Inferior parietal cortex (tissue), 1 donor: ENCODE measurements at regions not wholly inside any gene's neighbourhood (a gene's known extent, or its start where the extent isn't known, plus 50 kb on each side); places are given as distances from the start of the nearest gene placed in this dataset.

ENCODE experiments used
- DNase-seq: peaks from one replicate; pipeline ENCODE4 v3.0.0-alpha.2; 2016; ENCODE audit errors: extremely low spot score

DNA sequence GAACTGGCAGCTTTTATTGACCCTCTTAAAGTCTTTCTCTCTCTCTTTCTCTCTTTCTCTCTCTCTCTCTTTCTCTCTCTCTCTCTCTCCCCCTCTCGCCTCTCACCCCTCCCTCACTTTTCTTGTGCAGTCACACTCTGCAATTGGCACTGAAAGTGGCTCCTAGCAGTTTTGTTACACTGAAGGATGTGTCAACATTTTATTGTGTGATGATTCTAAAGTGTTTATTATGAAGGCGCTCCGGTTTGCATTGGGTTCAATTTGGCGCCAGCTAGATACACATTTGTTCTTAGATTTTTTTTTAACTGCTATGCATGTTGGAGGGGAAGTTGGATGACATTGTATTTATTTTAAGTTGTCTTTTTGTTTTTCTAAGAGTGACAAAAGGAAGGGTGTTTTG lies 64.0 kb upstream of the CHRM3 start:
- no peak for DNase-seq

GRCh38 chr1:239321877-239322276 lies 64.5 kb upstream of the CHRM3 start:
- no peak for DNase-seq

- no peak for DNase-seq
Measured at GRCh38 chr1:239317948-239318347, 68.4 kb upstream of the CHRM3 start.

- no peak for DNase-seq
Measured at GRCh38 chr1:239315631-239316217, 70.6 kb upstream of the CHRM3 start.

DNA sequence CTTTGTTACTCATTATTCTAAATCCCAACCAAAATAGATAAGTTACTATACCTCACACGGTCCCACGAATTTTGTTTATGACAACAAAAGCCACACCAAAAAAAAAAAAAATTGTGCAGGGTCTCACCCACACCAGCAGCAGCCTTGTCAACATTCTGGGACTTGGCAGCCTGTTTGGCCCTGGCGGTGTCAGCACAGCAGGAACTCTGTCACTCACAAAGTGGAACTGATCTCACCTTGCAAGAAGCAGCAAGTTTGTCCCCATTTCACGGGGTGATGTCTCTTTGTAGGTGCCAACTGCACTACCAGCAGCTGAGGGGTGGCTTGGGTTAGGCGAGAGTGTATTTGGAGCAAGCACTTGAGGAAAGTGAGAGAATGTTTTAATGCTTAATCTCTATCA lies 75.0 kb upstream of the CHRM3 start:
- DNase-seq: no peak

- DNase-seq: no peak
Measured at GRCh38 chr1:239308701-239309333, 77.6 kb upstream of the CHRM3 start.

GRCh38 chr1:239307886-239308285 lies 78.5 kb upstream of the CHRM3 start:
- no peak for DNase-seq

DNA sequence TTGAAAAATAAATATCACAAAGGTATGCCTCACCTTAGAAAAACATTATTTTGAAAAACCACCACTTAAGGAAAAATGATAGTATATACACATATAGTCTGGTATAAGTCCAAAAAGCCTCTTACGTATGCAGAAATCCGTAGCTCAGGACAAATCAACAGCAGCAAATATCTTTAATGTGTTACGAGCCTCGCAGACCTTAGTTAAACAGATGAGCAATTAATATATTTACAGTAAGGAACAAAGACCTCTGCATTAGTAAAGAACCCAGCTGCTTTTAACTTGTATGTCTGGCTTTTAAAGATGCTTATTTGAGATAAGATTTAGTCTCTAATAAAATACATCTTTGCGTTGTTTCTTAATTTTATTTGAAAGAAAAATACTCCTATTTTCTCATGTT lies 79.9 kb upstream of the CHRM3 start:
- no peak for DNase-seq

GRCh38 chr1:239303289-239303688 lies 83.1 kb upstream of the CHRM3 start:
- no peak for DNase-seq

- no peak for DNase-seq
Measured at GRCh38 chr1:239302696-239303095, 83.7 kb upstream of the CHRM3 start.

- DNase-seq: no peak
Measured at GRCh38 chr1:239301251-239301650, 85.1 kb upstream of the CHRM3 start.

DNA sequence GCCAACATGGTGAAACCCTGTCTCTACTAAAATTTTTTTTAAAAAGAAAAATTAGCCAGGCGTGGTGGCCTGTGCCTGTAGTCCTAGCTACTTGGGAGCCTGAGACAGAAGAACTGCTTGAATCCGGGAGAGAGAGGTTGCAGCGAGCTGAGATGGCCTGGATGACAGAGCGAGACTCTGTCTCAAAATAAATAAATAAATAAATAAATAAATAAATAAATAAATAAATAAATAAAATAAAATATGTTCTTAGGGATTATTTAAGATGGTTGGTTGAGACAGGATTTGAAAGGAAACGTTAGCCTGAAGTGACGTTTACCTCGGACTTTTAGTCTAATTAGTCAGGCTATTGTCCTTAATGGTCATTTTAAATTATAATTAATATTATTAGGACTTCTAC lies 88.5 kb upstream of the CHRM3 start:
- DNase-seq: no peak

DNA sequence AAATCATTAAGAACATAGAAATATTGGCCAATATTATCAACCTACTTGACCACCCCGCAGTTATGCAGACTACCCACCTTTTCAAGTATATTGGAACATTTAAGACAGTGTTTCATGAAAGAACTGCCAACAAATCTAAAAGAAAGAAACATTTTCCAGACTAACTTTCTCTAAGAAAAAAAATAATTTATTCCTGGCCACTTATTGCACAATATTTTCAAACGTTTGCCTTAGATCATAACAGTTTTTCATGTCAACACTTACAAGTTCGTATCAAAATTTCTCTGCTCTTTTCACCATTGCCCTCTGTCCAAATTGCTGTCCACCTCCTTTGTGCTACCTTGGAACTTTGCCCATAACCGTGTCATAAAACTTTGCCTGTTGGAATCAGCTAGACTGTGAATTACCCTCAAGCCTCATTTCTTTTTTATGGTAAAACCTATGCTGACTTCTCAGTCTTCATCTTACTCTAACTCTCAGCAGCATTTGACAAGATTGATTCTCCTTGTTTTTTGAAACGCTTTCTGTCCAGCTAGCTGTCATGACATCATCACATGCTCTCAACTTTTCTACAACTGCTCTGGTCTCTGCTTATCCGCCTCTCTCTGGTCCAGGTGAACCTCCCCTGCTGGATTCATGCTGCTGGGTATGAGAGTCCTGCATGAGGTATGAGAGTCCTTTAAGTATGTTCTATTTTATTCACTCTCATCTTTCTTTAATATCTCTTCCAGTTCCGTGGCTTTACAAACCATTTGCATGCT lies 92.8 kb upstream of the CHRM3 start:
- no peak for DNase-seq

DNA sequence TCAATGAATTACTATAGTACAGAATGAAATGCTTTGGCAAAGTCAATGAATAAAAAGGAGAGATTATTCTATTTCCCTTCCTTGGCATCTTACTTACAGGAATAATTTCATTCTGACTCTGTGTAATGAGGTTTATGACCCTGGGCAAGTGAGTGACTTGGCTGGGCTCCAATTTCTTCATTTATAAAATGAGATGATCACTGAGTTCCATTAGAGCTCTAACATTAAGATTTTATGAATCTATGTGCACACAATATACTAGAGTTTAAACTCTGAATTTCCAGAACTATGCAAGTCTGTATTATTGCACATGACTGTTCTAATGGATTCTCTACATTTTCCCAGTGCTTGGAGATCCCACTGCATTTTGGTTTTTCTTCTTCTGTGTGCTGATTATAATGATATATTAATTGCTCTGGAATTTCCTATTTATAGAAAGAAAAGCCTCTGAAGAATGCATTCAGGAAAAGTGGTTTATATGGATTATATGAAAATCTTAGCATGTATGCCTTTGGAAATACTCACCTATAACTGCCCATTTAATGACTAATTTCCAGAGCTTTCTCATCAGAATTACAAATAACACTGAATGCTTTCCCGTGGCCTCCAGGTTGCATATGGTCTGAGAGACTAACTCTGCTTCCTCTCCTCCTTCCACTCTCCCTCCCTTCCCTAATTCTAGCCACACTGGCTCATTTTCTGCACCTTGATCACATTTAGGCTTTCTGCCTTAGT lies 97.4 kb upstream of the CHRM3 start:
- no peak for DNase-seq

DNA sequence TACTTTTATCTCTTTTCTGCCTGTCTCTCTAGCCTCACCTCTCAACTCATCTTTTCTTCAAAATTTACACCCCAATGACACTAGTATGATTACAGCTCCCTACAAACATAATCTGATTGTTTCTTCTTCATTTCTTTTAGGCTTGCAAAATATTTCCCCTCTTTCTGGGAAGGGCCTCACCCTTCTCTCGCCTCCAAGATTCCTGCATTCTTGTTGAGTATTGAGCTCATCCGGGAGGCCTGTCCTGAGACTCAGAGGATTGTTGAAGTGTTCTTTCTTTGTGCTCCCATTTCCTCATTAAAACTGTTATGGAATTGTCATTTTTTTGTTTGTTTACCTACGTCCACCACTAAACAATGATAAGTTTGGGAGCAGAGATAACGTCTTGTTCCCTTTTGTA lies 99.1 kb upstream of the CHRM3 start:
- no peak for DNase-seq

DNA sequence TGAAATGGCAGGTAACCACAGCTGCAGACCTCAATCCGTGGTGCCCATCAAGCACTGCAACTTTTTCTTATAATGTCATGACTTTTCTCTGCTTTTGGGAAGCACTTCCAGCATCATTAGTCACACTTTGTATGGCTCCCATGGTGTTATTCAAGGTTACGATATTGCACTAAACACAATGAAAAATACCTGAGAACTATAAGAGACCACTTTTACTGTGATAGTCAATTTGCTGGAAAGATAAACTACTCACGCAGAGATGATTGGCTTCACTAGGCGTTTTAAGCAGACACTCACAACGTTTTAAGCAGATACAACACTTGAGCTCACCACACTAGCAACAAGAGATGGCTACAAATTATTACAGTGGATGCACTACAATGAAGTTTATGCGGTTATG lies 103.2 kb upstream of the CHRM3 start:
- no peak for DNase-seq

GRCh38 chr1:239282411-239282810 lies 104.0 kb upstream of the CHRM3 start:
- DNase-seq: no peak

DNA sequence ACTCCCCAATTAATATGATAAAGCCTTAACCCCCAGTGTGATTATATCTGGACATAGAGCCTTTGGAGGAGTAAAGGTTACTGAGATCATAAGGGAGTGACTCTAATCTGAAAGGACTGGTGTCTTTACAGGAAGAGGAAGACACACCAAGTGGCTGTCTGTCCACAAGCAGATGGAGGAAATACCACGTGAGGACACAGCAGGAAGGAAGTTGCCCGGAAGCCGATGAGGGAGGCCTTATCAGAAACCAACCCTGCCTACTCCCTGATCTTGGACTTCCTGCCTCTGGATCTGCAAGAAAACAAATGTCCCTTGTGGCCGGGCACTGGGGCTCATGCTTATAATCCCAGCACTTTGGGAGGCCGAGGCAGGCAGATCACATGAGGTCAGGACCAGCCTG lies 110.3 kb upstream of the CHRM3 start:
- DNase-seq: no peak

DNA sequence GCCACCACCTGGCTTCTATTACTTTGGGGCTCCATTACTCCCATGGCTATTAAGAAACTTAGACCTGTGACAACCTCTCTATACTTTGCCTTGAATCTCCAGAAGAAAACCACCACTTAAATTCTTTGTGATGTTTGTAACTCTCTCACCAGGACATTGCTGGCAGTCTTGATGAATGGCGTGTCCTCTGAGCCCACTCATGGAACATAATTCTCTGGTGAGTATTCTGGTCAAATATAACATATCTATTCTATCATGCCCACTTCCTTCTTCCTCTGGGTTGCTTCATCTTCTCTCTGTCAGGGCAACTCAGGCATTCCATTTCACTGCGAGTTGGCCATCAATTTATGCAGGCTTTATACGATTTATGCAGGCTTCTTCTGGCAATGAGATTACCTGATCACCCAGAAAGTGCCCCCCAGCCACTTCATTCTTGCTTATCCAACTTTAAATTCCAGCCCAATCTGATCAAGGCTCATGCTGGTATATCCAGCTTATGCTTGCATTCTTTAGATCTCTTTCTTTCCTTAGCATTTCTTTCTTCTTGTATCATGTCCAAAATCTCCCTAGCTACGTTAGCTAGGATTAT lies 112.0 kb upstream of the CHRM3 start:
- DNase-seq: no peak

- no peak for DNase-seq
Measured at GRCh38 chr1:239270509-239270908, 115.9 kb upstream of the CHRM3 start.

- DNase-seq: no peak
Measured at GRCh38 chr1:239269706-239270105, 116.7 kb upstream of the CHRM3 start.

GRCh38 chr1:239268941-239269340 lies 117.4 kb upstream of the CHRM3 start:
- DNase-seq: no peak
